Astrocyte of the spinal cord (primary cell): ENCODE measurements at regions not wholly inside any gene's neighbourhood (a gene's known extent, or its start where the extent isn't known, plus 50 kb on each side); places are given as distances from the start of the nearest gene placed in this dataset.
A peak's percentile ranks its signal among the peaks of the same experiment; 100 is the strongest.

ENCODE experiments used
- DNase-seq: peaks from one replicate; pipeline ENCODE4 v3.0.0; 2011; ENCODE audit warnings: low read depth, low spot score
- H3K4me3 ChIP-seq: 2 replicates; pipeline ENCODE4 v1.5.1; 2011; ENCODE audit warnings: low read depth, mild to moderate bottlenecking, low read length, moderate library complexity
- in situ Hi-C: cut with HindIII; loops from 2 replicates; pipeline ENCODE4 v1.10.0; 2017; ENCODE audit warnings: low sequenced_read_pairs
- TF ChIP-seq, protein P1 (sequence below): IDR thresholded peaks from 2 replicates; pipeline ENCODE4 v1.5.1; 2012; ENCODE audit warnings: low read depth, mild to moderate bottlenecking, low read length, inconsistent platforms

DNA sequence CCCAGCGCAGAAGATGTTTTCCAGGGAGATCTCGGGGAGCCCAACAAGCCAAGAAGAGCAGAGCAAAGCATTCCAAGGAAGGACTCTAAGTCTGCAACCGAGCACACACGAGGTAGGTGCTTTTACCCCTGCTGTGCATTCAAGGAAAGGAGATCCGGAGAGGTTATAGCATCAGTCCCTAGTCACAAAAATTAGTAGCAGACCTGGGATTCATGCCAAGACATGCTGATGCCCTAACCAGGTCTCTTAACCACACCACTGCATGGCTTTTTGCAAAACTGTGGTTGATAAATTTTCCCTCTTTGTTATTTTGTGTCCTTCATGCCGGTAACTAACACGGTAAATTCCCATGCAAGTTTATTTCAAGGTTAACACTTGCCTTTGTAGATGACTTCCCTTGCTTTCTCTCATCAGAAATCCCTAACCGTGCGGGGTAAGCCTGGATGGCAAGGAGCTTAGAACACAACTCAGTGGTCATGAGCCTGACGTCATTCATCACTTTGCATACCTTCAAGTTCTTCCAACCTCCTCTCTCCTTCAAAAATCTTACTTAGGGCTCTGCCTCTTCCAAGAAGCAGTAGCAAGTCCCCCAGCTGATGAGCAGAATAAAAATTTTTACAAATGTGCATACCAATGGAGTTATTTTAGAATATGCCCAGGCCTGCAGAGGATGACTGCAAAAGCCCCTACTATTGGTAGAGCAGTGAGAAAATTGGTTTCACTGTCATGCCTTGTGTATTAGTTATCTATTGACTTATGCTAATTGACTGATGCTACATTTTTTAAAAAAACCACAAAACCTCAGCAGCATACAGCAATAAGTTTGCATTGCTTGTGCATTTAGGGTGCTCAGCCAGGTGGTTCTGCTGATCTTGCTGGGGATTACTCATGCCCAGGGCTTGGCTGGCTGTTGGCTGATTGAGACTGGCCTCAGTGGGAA lies 465.1 kb downstream of the MN1 start:
- in situ Hi-C loops: no loop called here
- TF ChIP-seq, protein P1, sequence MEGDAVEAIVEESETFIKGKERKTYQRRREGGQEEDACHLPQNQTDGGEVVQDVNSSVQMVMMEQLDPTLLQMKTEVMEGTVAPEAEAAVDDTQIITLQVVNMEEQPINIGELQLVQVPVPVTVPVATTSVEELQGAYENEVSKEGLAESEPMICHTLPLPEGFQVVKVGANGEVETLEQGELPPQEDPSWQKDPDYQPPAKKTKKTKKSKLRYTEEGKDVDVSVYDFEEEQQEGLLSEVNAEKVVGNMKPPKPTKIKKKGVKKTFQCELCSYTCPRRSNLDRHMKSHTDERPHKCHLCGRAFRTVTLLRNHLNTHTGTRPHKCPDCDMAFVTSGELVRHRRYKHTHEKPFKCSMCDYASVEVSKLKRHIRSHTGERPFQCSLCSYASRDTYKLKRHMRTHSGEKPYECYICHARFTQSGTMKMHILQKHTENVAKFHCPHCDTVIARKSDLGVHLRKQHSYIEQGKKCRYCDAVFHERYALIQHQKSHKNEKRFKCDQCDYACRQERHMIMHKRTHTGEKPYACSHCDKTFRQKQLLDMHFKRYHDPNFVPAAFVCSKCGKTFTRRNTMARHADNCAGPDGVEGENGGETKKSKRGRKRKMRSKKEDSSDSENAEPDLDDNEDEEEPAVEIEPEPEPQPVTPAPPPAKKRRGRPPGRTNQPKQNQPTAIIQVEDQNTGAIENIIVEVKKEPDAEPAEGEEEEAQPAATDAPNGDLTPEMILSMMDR: no peak
- H3K4me3 ChIP-seq: no peak overlapping the region
- DNase-seq: peak; percentile 48

DNA sequence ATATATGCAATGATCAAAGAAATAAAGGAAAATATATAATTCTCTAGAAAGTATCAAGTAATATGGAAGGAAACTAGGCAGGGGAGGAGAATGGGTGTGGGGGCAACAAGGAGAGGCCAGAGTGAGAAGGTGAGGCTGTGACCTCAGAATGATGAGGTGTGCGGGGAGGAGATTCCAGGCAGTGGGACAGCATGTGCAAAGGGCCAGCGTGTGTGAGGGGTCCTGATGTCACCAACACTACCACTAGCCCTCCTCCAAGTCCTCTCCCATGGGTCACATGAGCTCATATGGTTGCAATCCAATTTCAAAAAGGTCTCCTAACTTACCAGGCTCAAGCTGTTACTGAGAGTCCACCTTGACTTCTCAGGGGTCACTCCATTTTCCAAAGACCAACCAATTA lies 463.9 kb downstream of the MN1 start:
- H3K4me3 ChIP-seq: no peak overlapping the region
- in situ Hi-C loops: no loop called here
- DNase-seq: no peak
- TF ChIP-seq, protein P1: no peak

DNA sequence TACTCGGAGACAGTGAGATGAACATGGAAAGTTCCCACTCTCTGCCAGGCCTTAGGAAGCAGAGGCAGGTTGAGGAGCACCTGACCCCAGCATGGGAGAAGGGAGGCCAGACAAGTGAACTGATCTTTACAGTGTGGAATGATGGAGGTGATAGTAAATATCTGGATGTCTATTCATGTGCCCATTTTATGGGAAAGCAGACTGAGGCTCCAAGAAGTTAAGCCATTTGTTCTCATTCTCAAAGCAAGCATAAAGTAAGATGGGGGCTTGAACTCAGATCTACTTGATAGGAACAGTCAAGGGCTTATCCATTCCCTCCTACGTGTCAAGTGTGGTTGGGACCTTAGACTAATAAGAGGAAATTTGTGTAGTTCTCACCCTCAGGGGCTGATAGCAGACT lies 461.5 kb downstream of the MN1 start:
- in situ Hi-C loops: no loop called here
- TF ChIP-seq, protein P1: no peak

DNA sequence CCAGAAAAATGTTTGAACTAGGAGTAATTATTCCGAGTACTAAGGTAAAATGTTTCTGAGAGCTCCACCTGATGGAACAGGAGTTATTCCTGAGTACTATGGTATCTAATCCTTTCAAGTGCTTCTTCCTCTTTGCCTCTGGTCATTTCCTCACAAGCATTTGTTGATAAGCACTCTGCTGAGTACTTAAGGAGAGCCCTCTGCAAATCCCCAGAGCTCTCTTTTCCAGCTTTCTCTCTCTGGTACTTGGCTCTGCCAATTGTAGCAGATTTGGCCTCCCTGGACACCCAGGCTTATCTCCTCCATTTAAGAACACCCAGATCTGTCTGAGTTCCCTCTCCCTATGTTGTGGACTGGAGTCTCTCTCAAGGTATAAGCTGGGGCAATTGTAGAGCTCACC lies 457.0 kb downstream of the MN1 start:
- no peak for DNase-seq
- H3K4me3 ChIP-seq: no peak overlapping the region
- TF ChIP-seq, protein P1: no peak
- in situ Hi-C loops: no loop called here

More for the DNA sequence above, 461.5 kb downstream of the MN1 start:
- H3K4me3 ChIP-seq: no peak overlapping the region
- no peak for DNase-seq

DNA sequence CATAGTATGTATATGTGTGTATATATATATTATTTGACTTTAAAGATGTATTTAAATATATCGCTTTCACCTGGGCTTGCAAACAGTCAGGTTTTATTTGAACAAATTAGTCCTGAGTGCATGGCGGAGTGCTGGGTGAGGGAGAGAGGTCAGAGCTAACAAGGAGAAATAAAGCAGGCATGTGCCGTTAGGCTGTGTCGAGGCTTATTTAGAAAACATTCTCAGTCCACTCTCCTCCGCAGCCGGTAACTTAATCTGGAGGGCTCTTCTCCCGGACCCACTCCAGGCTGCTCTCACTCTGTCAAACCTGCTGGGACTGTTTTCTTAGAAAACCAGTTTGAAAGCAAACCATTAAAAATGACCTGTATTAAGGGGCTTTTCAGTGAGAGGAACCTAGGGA lies 455.9 kb downstream of the MN1 start:
- TF ChIP-seq, protein P1: no peak

DNA sequence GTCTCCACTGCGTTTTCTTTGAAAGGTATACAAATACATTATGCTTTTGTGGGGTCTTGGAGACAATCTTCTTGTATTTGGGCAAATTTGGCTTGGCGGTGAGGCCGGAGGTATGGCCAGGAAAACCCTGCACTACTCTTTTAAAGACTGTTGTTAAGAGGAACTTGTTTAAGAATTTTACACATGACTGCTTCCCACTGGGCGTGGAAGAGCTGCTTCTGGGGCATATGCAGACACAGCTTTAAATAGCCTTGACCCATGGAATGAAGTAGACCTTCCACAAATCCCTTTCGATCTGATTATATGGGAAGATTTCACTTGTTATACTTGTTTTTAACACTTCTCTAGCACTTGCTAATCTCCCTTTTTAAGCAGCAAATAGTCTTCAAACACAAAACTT lies 453.6 kb downstream of the MN1 start:
- no peak overlapping the region for H3K4me3 ChIP-seq
- in situ Hi-C loops: no loop called here
- DNase-seq: peak; percentile 24
- TF ChIP-seq, protein P1: no peak

More for the DNA sequence above, 455.9 kb downstream of the MN1 start:
- in situ Hi-C loops: no loop called here
- no peak for DNase-seq
- no peak overlapping the region for H3K4me3 ChIP-seq
